HG02852 (cell line): ENCODE measurements at regions not wholly inside any gene's neighbourhood (a gene's known extent, or its start where the extent isn't known, plus 50 kb on each side); places are given as distances from the start of the nearest gene placed in this dataset.

ENCODE experiments used
- ATAC-seq: cut with Tn5 transposase; IDR thresholded peaks from one replicate; pipeline ENCODE4 v1.9.1; 2021; ENCODE audit warnings: mild to moderate bottlenecking, moderate library complexity; ENCODE audit not compliant: unreplicated experiment

DNA sequence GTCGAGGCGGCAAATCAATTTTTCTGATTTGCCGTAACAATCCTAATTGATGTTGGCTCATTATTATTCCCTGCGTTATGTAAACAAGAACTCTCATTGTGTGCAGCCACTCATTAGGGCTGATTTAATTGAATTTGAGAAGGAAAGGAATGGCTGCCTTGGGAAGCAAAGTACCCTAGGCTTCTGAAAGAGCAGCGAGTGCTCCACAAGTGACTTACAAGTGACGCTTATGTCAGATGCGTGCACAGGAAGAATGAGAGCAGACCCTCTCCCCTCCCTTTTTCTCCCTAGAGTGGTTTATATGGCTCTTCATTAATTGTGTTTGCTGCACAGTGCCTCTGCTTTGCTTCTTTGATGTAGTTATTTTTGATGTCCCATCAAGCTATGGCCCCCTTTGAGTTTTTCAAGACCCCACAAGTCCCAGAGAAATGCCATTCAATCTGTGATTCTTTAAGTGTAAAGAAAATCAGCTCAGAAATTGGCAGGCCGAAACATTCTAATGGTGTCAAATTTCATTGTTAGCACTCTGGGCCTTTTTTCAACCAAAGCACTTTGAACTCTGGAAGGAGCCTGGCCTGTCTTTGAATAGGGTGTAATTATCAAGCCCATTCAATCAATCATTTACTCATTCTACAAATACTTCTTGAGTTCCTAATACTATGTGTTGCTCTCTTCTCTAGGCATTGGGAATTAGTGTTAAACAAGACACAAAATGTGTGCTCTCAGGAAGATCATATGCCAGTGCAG lies 86.8 kb upstream of the VAV3 start:
- ATAC-seq, result no peak

- ATAC-seq, result no peak
Measured at GRCh38 chr1:108050911-108051629, 86.1 kb upstream of the VAV3 start.

- no peak for ATAC-seq
Measured at GRCh38 chr1:108050158-108050557, 85.2 kb upstream of the VAV3 start.

- no peak for ATAC-seq
Measured at GRCh38 chr1:108049178-108049819, 84.3 kb upstream of the VAV3 start.

- ATAC-seq, result no peak
Measured at GRCh38 chr1:108048301-108049177, 83.6 kb upstream of the VAV3 start.

DNA sequence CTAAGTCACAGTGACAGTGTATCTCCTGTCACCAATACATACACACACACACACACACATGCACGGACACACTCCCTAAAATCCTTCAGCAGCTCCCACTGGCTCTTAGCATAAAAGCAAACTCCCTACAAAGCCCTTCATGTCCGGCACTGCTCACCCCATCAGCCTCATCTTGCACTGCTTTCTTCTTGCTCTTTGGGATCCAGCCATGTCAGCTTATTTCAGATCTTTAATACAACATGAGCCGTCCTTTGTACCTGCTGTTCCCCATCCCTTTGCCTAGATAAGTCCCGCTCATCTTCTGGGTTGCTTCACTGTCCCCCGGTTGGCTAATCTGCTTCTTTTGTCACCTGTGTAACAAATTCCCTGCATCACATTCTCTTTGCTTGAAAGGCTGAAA lies 82.1 kb upstream of the VAV3 start:
- no peak for ATAC-seq

DNA sequence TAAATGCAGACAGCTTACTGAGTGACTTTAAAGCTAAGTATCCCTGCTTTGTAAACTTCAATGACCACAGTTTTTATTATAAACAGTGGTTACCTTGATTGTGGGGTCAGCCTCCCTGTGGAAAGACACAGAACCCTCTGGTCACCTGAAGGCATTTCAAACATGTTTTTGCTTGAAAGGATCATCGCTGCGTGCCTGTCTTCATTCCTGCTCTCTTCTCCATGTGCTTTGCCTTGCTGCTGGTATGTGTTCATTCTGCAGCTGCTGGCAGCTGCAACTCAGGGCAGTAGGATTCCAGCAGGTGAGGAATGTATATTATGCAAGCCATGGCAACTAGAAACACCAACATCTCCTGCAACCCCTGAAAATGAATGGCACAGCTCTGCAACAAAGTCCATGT lies 81.0 kb upstream of the VAV3 start:
- no peak for ATAC-seq

GRCh38 chr1:108045460-108045859 lies 80.5 kb upstream of the VAV3 start:
- ATAC-seq, result no peak

DNA sequence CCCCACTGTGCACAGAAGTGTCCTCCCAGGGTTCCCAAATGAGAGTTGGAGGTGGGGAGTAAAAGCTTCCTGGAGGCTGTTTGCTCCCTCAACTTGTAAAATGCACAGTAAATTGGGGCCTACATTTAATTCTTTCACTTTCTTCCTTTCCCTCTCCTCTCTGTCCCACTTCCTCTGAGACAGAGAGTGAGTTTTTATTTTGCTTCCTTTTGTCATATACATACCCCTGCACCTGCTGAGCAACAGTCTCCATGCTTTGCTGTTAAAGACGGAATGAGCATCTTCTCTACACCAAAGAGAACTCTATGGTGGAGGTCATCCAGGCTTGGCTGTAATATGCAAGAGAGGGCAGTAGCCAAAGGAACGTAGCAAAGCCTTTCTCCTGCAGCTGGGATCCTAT lies 79.3 kb upstream of the VAV3 start:
- ATAC-seq, result no peak

DNA sequence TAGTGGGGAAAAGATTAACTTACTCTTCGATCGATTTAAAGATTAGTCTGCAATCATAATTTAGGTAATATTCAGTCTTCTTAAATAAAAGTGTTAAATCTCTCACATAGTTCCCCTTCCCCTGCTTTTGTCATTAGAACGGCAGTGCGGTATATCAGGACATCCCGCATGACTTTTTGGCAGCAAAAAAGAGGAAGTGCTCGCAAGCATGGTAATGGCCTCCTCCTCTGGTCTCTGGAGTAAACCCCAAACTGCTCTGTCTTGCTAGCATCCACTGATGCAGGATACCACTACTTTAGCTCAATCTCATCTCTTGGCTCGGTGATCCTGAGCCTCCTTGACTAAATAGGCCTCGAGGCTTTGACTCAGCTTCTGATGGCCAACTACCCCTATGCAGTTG lies 78.7 kb upstream of the VAV3 start:
- no peak for ATAC-seq

- no peak for ATAC-seq
Measured at GRCh38 chr1:108042610-108043009, 77.6 kb upstream of the VAV3 start.

DNA sequence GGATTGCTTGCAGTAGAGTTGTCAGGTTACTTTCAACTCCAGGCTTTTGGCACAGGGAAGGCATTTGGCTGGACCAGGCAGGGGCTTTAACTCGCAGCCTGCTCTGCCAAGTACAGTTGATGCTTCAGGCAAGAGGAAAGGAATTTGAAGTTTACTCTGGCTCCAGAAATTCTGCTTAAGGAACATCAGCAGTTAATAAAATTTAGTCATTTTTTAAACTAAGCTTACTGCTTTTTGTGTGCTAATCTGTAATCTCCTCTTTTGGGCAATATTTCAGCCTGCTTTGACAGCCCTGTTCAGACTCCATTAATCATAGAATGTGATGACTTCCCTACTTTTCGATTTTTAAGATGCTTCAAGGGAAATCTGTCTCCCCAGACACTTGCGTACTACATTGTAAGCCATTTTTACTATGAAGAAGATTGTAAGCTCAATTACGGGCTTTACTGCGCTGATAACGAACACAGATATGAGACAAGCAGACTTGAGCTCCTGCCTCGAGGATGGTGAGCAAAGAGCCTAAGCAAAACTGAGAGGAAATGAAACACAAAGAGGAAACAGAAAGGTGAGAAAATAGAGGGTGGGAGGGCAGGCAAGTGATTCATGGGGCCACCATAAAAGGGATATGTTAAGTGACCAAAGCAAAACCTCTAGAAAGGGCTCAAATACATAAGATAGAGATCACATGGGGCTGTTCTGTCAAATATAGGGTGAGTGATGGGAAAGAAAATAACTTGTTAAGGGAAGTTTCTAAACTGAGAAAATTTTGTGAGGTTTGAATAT lies 76.6 kb upstream of the VAV3 start:
- ATAC-seq, result no peak

DNA sequence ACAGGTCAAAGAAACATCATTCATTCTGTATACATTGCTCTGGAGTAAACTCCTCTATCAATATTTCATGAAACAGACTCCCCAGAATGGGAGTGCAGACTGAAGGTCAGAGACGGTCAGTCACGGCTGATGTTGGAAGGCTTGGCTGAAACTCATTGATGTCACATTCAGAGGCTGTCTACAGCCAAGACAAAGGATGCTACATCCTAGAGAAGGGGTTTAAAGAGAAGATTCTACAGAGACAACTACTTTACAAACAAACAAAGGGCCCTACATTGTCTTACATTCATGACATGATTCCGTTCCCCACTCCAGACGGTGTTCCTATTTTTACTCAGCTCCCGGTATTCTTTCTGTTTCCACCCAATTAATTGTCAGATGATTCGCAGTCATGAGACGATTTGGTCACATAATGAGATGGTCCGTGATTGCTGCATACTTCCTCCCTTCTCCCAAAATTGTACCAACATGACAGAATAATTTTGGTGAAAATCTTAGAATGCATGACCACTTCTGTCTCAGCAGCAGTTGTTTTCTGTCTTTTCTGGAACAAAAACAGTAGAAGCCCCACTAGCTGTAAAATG lies 73.8 kb upstream of the VAV3 start:
- ATAC-seq, result no peak

DNA sequence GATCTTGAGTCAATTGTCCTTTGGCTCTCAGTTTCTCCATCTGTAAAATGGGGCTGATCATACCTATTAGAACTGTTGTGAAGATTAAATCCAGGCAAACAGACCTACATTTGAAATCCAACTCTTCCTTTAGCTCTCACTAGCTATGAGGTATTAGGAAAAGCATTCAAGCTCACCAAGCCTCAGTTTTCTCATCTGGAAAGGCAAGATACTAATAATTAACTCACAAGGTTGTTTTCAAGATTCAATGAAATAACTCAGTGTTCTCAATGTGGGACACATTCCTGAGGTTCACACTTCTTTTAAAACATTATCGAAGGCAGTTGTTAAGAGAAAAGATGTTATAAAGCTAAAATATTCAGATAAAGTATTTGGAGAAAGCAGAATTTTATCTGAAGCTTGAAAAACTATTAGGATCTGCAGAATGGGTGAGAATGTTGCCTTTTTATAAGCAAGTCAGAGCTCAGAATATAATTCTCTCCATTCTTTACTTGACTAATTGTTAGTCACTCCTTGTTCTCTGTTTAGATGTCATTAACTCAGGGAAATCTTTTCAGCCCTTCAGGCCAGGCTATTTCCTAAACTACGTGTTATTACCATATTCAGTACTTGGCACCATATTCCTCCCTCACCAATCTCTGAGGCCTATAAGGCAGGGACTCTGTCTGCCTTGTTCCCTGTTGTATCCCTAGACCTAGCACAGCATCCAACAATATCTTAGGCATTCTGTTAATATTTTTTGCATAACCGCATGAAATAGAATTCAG lies 72.0 kb upstream of the VAV3 start:
- no peak for ATAC-seq

GRCh38 chr1:108034396-108034795 lies 69.4 kb upstream of the VAV3 start:
- ATAC-seq, result no peak

- ATAC-seq, result no peak
Measured at GRCh38 chr1:108033550-108033951, 68.6 kb upstream of the VAV3 start.

- ATAC-seq, result no peak
Measured at GRCh38 chr1:108028841-108029388, 63.9 kb upstream of the VAV3 start.

DNA sequence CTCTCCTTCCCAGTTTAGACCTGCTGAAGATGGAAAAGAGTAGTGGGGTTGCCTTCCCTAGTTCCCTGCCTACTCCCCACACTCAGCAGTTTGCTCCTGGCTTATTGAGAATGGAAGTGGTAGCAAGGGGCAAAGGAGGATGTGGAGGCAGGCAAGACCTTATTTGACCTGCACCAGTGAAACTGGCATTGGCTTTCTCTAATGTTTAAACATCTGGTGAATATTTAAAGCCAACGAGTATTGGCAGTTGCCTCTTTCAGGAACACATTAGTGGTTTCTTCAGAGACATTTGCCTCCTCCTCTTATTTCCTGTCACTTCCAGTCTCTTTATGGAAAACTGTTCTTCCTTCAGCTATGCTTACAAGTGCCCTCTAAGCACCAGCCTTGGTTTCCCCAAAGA lies 62.4 kb upstream of the VAV3 start:
- ATAC-seq, result no peak

DNA sequence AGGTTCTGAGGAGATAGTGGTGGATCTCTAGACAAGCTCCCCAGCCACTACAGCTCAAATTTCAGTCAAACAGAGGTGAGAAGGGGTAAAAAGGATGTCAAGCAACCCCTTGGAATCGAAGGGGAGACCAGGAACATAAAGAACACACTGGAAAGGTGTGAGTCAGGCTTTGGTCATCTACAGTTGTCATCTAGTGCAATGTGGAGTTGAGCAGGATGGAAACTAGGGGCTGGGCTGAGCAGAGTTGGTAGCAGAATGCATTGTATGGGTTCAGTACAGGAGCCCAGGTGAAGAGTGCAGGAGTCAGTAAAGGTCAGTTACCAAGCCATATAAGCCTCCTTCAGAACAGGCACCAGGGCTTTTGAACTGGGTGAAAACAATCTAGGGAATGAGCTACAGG lies 52.7 kb upstream of the VAV3 start:
- ATAC-seq, result no peak
